ENCODE measurements at regions not wholly inside any gene's neighbourhood (a gene's known extent, or its start where the extent isn't known, plus 50 kb on each side); places are given as distances from the start of the nearest gene placed in this dataset.

- DNase-seq = no peak
Measured at GRCh38 chr2:128474036-128474955, 155.6 kb upstream of the HS6ST1 start.

GRCh38 chr2:128474962-128475361 is 156.3 kb upstream of the HS6ST1 start:
- DNase-seq = no peak

GRCh38 chr2:128475427-128476211 is 157.0 kb upstream of the HS6ST1 start:
- DNase-seq = no peak

GRCh38 chr2:128477026-128477820 is 158.6 kb upstream of the HS6ST1 start:
- DNase-seq = no peak

GRCh38 chr2:128477891-128478290 is 159.2 kb upstream of the HS6ST1 start:
- no peak for DNase-seq

GRCh38 chr2:128485761-128486639 is 167.3 kb upstream of the HS6ST1 start:
- DNase-seq = no peak

- DNase-seq = no peak
Measured at GRCh38 chr2:128486640-128487375, 168.1 kb upstream of the HS6ST1 start.

- no peak for DNase-seq
Measured at GRCh38 chr2:128487650-128488387, 169.2 kb upstream of the HS6ST1 start.

- DNase-seq = no peak
Measured at GRCh38 chr2:128488434-128488833, 169.8 kb upstream of the HS6ST1 start.

- no peak for DNase-seq
Measured at GRCh38 chr2:128489526-128490273, 171.0 kb upstream of the HS6ST1 start.

- no peak for DNase-seq
Measured at GRCh38 chr2:128490321-128490720, 171.7 kb upstream of the HS6ST1 start.

GRCh38 chr2:128490881-128491691 is 172.4 kb upstream of the HS6ST1 start:
- DNase-seq = no peak

- no peak for DNase-seq
Measured at GRCh38 chr2:128491692-128492244, 173.1 kb upstream of the HS6ST1 start.

GRCh38 chr2:128492966-128493811 is 174.5 kb upstream of the HS6ST1 start:
- DNase-seq = no peak

- no peak for DNase-seq
Measured at GRCh38 chr2:128493880-128494279, 175.2 kb upstream of the HS6ST1 start.

- DNase-seq = no peak
Measured at GRCh38 chr2:128494307-128494639, 175.6 kb upstream of the HS6ST1 start.

GRCh38 chr2:128494640-128495321 is 176.1 kb upstream of the HS6ST1 start:
- no peak for DNase-seq

All from activated gamma-delta T cell (primary cell).